H9 (cell line): ENCODE measurements at regions not wholly inside any gene's neighbourhood (a gene's known extent, or its start where the extent isn't known, plus 50 kb on each side); places are given as distances from the start of the nearest gene placed in this dataset.

Experiments used
- DNase-seq: peaks from one replicate; pipeline ENCODE4 v3.0.0-alpha.2; 2017
- H2AFZ ChIP-seq: one replicate; pipeline ENCODE4 v1.6.1; 2013; ENCODE audit warnings: mild to moderate bottlenecking, low read length, control low read depth, moderate library complexity
- H2AK5ac ChIP-seq: 2 replicates; pipeline ENCODE4 v1.6.1; 2013; ENCODE audit warnings: low read length, control low read depth, mixed read lengths; ENCODE audit not compliant: insufficient read length
- H2BK120ac ChIP-seq: one replicate; pipeline ENCODE4 v1.6.1; 2013; ENCODE audit warnings: low read depth, mild to moderate bottlenecking, low read length, control low read depth, inconsistent platforms; ENCODE audit not compliant: poor library complexity, severe bottlenecking
- H2BK12ac ChIP-seq: 2 replicates; pipeline ENCODE4 v1.6.1; 2013; ENCODE audit warnings: low read length, control low read depth, mixed read lengths, low read depth; ENCODE audit not compliant: insufficient read length
- H2BK15ac ChIP-seq: 2 replicates; pipeline ENCODE4 v1.6.1; 2013; ENCODE audit warnings: low read depth, low read length, control low read depth
- H2BK20ac ChIP-seq: one replicate; pipeline ENCODE4 v1.6.1; 2013; ENCODE audit warnings: low read depth, mild to moderate bottlenecking, low read length, control low read depth, inconsistent platforms; ENCODE audit not compliant: poor library complexity, severe bottlenecking
- H2BK5ac ChIP-seq: 2 replicates; pipeline ENCODE4 v1.6.1; 2013; ENCODE audit warnings: low read length, control low read depth, mixed read lengths; ENCODE audit not compliant: insufficient read length
- H3K14ac ChIP-seq: 2 replicates; pipeline ENCODE4 v1.6.1; 2013; ENCODE audit warnings: low read length, control low read depth; ENCODE audit not compliant: insufficient read depth
- H3K18ac ChIP-seq: 2 replicates; pipeline ENCODE4 v1.6.1; 2013; ENCODE audit warnings: low read depth, mild to moderate bottlenecking, mixed read lengths, low read length, control low read depth; ENCODE audit not compliant: insufficient read length
- H3K23ac ChIP-seq: 2 replicates; pipeline ENCODE4 v1.6.1; 2013; ENCODE audit warnings: low read length, control low read depth, mixed read lengths, low read depth; ENCODE audit not compliant: insufficient read length
- H3K23me2 ChIP-seq: 2 replicates; pipeline ENCODE4 v1.6.1; 2013; ENCODE audit warnings: low read depth, mild to moderate bottlenecking, mixed read lengths, low read length, control low read depth; ENCODE audit not compliant: insufficient read length, poor library complexity, severe bottlenecking
- H3K27ac ChIP-seq: 2 replicates; pipeline ENCODE4 v1.5.1; 2013; ENCODE audit warnings: low read length, control low read depth, mixed read lengths, low read depth; ENCODE audit not compliant: insufficient read length
- H3K27me3 ChIP-seq: 2 replicates; pipeline ENCODE4 v1.6.1; 2013; ENCODE audit warnings: low read length, control low read depth, inconsistent platforms; ENCODE audit not compliant: insufficient read depth
- H3K4ac ChIP-seq: 2 replicates; pipeline ENCODE4 v1.6.1; 2013; ENCODE audit warnings: low read depth, mild to moderate bottlenecking, control low read depth, inconsistent platforms, low read length, moderate library complexity
- H3K4me1 ChIP-seq: 2 replicates; pipeline ENCODE4 v1.6.1; 2013; ENCODE audit warnings: low read length, control low read depth, inconsistent platforms; ENCODE audit not compliant: insufficient read depth
- H3K4me2 ChIP-seq: 2 replicates; pipeline ENCODE4 v1.6.1; 2013; ENCODE audit warnings: low read length, control low read depth, mixed read lengths; ENCODE audit not compliant: insufficient read length, insufficient read depth
- H3K56ac ChIP-seq: 2 replicates; pipeline ENCODE4 v1.6.1; 2013; ENCODE audit warnings: low read depth, mild to moderate bottlenecking, mixed read lengths, low read length, control low read depth; ENCODE audit not compliant: insufficient read length
- H3K79me1 ChIP-seq: 2 replicates; pipeline ENCODE4 v1.6.1; 2013; ENCODE audit warnings: low read depth, mild to moderate bottlenecking, moderate library complexity, low read length, control low read depth, inconsistent platforms; ENCODE audit not compliant: insufficient read depth, poor library complexity, severe bottlenecking
- H3K79me2 ChIP-seq: 2 replicates; pipeline ENCODE4 v1.6.1; 2013; ENCODE audit warnings: low read length, control low read depth, inconsistent platforms; ENCODE audit not compliant: insufficient read depth
- H3K9ac ChIP-seq: 2 replicates; pipeline ENCODE4 v1.6.1; 2013; ENCODE audit warnings: low read length, control low read depth, mixed read lengths; ENCODE audit not compliant: insufficient read length; ENCODE audit errors: extremely low read depth
- H3K9me3 ChIP-seq: one replicate; pipeline ENCODE4 v1.6.1; 2013; ENCODE audit warnings: low read depth, low read length, inconsistent platforms; ENCODE audit not compliant: control insufficient read depth
- H3T11ph ChIP-seq: one replicate; pipeline ENCODE4 v1.6.1; 2013; ENCODE audit warnings: mild to moderate bottlenecking, low read length, control low read depth, inconsistent platforms
- H4K20me1 ChIP-seq: one replicate; pipeline ENCODE4 v1.6.1; 2013; ENCODE audit not compliant: control insufficient read depth, insufficient read length, insufficient read depth
- H4K5ac ChIP-seq: 2 replicates; pipeline ENCODE4 v1.6.1; 2013; ENCODE audit warnings: low read depth, mild to moderate bottlenecking, mixed read lengths, low read length, control low read depth; ENCODE audit not compliant: insufficient read length
- H4K8ac ChIP-seq: replicated peaks from 2 replicates; pipeline ENCODE4 v1.6.1; 2013; ENCODE audit warnings: low read length, control low read depth, mixed read lengths, low read depth; ENCODE audit not compliant: insufficient read length
- H4K91ac ChIP-seq: 2 replicates; pipeline ENCODE4 v1.6.1; 2013; ENCODE audit warnings: low read depth, mild to moderate bottlenecking, moderate library complexity, mixed read lengths, low read length, control low read depth; ENCODE audit not compliant: insufficient read length
- H3K27ac Mint-ChIP-seq, 3 experiments: 2 replicates in 2 of 3; 3 replicates in 1 of 3; pipeline ENCODE4 v1.8.0; 2020 to 2021; ENCODE audit warnings: mixed read lengths in 3 of 3, mild to moderate bottlenecking in 1 of 3, moderate library complexity in 1 of 3
- H3K27me3 Mint-ChIP-seq: 2 replicates; pipeline ENCODE4 v1.8.0; 2021; ENCODE audit warnings: low read depth, mild to moderate bottlenecking, moderate library complexity, mixed read lengths
- H3K36me3 Mint-ChIP-seq, 3 experiments: 2 replicates in 2 of 3; 3 replicates in 1 of 3; pipeline ENCODE4 v1.8.0; 2020 to 2021; ENCODE audit warnings: low read depth in 3 of 3, mixed read lengths in 3 of 3; ENCODE audit not compliant: insufficient read depth in 1 of 3
- H3K4me1 Mint-ChIP-seq, 2 experiments: 2 replicates each; pipeline ENCODE4 v1.8.0; 2020; ENCODE audit warnings: mixed read lengths in 2 of 2
- H3K4me3 Mint-ChIP-seq, 2 experiments: 2 replicates in 1 of 2; 3 replicates in 1 of 2; pipeline ENCODE4 v1.8.0; 2020 to 2021; ENCODE audit warnings: mild to moderate bottlenecking in 2 of 2, mixed read lengths in 2 of 2, moderate library complexity in 1 of 2
- H3K9me3 Mint-ChIP-seq, 2 experiments: 2 replicates in 1 of 2; 3 replicates in 1 of 2; pipeline ENCODE4 v1.8.0; 2020; ENCODE audit warnings: mild to moderate bottlenecking in 2 of 2, mixed read lengths in 2 of 2, moderate library complexity in 1 of 2
- CTCF ChIP-seq: fragments of 200-600 bp; sonication (generic); conservative IDR thresholded peaks from 3 replicates; pipeline ENCODE4 v1.8.0; 2021; ENCODE audit warnings: antibody characterized with exemption, mild to moderate bottlenecking
- WGBS: extraction: QIAGEN DNeasy Blood & Tissue Kit; methylation state at CpG from one replicate; pipeline ENCODE4 v1.1.7; 2013; ENCODE audit warnings: missing lambda C conversion rate, low lambda C conversion rate, mixed read lengths; ENCODE audit not compliant: insufficient read length; ENCODE audit errors: extremely low coverage; 5-methylcytosine and 5-hydroxymethylcytosine counted together

GRCh38 chr20:40771308-40771610, 82.2 kb upstream of the MAFB start:
- Histone ChIP-seq H3K79me2 (no peaks in the 10 kb centered on the region), H4K20me1 (no peaks in the 10 kb centered on the region), H3K27ac (no peak overlapping the region), H2BK12ac (no peak overlapping the region), H2BK120ac (no peak overlapping the region), H3K23ac (no peak overlapping the region), H3K18ac (no peak overlapping the region), H4K8ac (no peak overlapping the region), H3K4ac (no peak overlapping the region), H4K91ac (no peak overlapping the region), H3K23me2 (no peaks in the 10 kb centered on the region), H3K27me3 (no peaks in the 10 kb centered on the region), H3K56ac (no peak overlapping the region), H2BK15ac (no peak overlapping the region), H3K4me1 (peaks cover 4% of the 10 kb centered on the region; the same call in 1 of the 2 replicates), H3K14ac (no peak overlapping the region), H4K5ac (no peak overlapping the region), H2AFZ (no peak overlapping the region), H2AK5ac (no peak overlapping the region), H2BK20ac (no peak overlapping the region), H3K79me1 (no peaks in the 10 kb centered on the region), H3K9me3 (no peaks in the 10 kb centered on the region), H3K4me2 (no peak overlapping the region), H3T11ph (no peak overlapping the region), H3K9ac (no peak overlapping the region), H2BK5ac (no peak overlapping the region)
- Mint-ChIP-seq H3K4me3 (no peak overlapping the region), H3K4me1 (peaks cover 16% of the 10 kb centered on the region in 2 experiments), H3K9me3 (no peaks in the 10 kb centered on the region), H3K36me3 (no peaks in the 10 kb centered on the region), H3K27me3 (peaks cover 2% of the 10 kb centered on the region; the same call in 1 of the 2 replicates), H3K27ac (no peak overlapping the region)
- WGBS = no CpG with 5 or more reads among the region's 4 CpGs
- DNase-seq = no peak
- no peak for TF ChIP-seq CTCF
